HepG2 (cell line): ENCODE measurements at regions not wholly inside any gene's neighbourhood (a gene's known extent, or its start where the extent isn't known, plus 50 kb on each side); places are given as distances from the start of the nearest gene placed in this dataset.

Source experiments
- CHD2 ChIP-seq: IDR thresholded peaks from 2 replicates; pipeline ENCODE4 v1.6.1; 2011; ENCODE audit warnings: low read depth, low read length, improper control_type of control experiment
- FOSL1 ChIP-seq: sonication (generic); formaldehyde crosslinking; IDR thresholded peaks from 2 replicates; pipeline ENCODE4 v1.9.0; 2021; ENCODE audit warnings: missing genetic modification reagents, borderline replicate concordance
- JDP2 ChIP-seq: sonication (generic); formaldehyde crosslinking; IDR thresholded peaks from 2 replicates; pipeline ENCODE4 v1.8.1; 2022; ENCODE audit warnings: missing genetic modification reagents, borderline replicate concordance
- KLF9 ChIP-seq: IDR thresholded peaks from 2 replicates; pipeline ENCODE4 v1.6.1; 2016; ENCODE audit warnings: low read depth
- LCORL ChIP-seq, 2 experiments: fragments of 450-650 bp in 1 of 2; sonication (generic) in 1 of 2; formaldehyde crosslinking in 1 of 2; IDR thresholded peaks; 2 replicates each; pipeline versions ENCODE4 v1.5.0 to v1.6.1; 2017 to 2020; ENCODE audit warnings: antibody characterized with exemption in 1 of 2, missing genetic modification reagents in 1 of 2
- POLR2G ChIP-seq: fragments of 200-400 bp; formaldehyde crosslinking; IDR thresholded peaks from 2 replicates; pipeline ENCODE4 v1.6.1; 2018; ENCODE audit warnings: mild to moderate bottlenecking, low read depth, low read length, moderate library complexity
- SP1 ChIP-seq, 2 experiments: fragments of 450-650 bp in 1 of 2; sonication (generic) in 1 of 2; formaldehyde crosslinking in 1 of 2; IDR thresholded peaks; 2 replicates each; pipeline versions ENCODE4 v1.4.0 to v1.6.1; 2016 to 2020; ENCODE audit warnings: missing genetic modification reagents in 1 of 2
- TF ChIP-seq, protein P1 (sequence below): sonication (generic); formaldehyde crosslinking; IDR thresholded peaks from 2 replicates; pipeline ENCODE4 v1.8.1; 2022; ENCODE audit warnings: mild to moderate bottlenecking, missing genetic modification reagents
- TF ChIP-seq, protein P2 (sequence below): IDR thresholded peaks from 2 replicates; pipeline ENCODE4 v1.6.1; 2012; ENCODE audit warnings: low read depth, low read length, improper control_type of control experiment

DNA sequence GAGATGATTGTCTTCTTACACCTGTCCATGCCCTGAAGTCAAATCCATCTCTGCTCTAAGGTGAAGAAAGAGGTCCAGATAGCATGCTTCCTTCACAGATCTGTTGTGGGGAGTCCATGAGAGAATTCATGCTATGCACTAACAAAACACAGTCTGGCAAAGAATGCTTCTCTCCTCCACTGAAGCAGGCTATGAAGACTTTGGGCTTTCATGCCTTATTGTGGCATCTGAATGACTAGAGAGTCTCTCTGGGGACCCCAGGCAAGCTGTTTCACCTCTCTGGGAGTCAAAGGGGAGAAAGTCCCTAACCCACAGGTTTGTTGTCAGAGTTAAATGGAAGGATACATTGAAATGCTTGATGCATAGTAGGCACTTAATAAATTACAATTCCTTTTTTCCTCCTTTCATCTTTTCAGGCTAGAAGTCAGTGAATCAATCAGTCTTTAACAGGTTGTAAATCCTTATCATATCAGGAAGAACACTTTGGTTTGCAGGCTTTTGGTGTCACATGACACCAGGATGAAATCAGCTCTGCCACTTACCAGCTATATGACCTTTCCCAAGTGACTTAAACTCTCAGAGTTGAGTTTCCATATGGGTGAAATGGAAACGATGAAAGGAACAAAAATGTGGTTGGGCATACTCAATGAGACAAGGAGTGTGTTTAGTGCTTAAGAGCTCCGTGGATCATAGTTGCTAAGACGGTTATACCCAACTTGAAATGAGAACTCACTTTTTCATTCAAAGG is 200.1 kb upstream of the DAB1 start (continued):
- TF ChIP-seq KLF9: no peak
- TF ChIP-seq SP1 (IDR thresholded peaks at IDR 0.05): no peak
- no peak for TF ChIP-seq SP1 (CRISPR knock-in tag; IDR thresholded peaks at IDR 0.05)
- TF ChIP-seq POLR2G: no peak
- TF ChIP-seq JDP2 (CRISPR knock-in tag): no peak
- TF ChIP-seq CHD2: no peak
- TF ChIP-seq FOSL1: no peak
- no peak for TF ChIP-seq LCORL (IDR thresholded peaks at IDR 0.05)
- TF ChIP-seq LCORL (CRISPR knock-in tag; IDR thresholded peaks at IDR 0.05): no peak
- TF ChIP-seq, protein P1, sequence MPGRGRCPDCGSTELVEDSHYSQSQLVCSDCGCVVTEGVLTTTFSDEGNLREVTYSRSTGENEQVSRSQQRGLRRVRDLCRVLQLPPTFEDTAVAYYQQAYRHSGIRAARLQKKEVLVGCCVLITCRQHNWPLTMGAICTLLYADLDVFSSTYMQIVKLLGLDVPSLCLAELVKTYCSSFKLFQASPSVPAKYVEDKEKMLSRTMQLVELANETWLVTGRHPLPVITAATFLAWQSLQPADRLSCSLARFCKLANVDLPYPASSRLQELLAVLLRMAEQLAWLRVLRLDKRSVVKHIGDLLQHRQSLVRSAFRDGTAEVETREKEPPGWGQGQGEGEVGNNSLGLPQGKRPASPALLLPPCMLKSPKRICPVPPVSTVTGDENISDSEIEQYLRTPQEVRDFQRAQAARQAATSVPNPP (CRISPR knock-in tag): no peak
- TF ChIP-seq, protein P2, sequence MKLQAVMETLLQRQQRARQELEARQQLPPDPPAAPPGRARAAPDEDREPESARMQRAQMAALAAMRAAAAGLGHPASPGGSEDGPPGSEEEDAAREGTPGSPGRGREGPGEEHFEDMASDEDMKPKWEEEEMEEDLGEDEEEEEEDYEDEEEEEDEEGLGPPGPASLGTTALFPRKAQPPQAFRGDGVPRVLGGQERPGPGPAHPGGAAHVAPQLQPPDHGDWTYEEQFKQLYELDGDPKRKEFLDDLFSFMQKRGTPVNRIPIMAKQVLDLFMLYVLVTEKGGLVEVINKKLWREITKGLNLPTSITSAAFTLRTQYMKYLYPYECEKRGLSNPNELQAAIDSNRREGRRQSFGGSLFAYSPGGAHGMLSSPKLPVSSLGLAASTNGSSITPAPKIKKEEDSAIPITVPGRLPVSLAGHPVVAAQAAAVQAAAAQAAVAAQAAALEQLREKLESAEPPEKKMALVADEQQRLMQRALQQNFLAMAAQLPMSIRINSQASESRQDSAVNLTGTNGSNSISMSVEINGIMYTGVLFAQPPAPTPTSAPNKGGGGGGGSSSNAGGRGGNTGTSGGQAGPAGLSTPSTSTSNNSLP: no peak
- TF ChIP-seq, all 625 proteins: peak for 0
